HG03469 (cell line): ENCODE measurements at regions not wholly inside any gene's neighbourhood (a gene's known extent, or its start where the extent isn't known, plus 50 kb on each side); places are given as distances from the start of the nearest gene placed in this dataset.

Experiments used
- ATAC-seq: cut with Tn5 transposase; IDR thresholded peaks from one replicate; pipeline ENCODE4 v1.9.1; 2021; ENCODE audit warnings: mild to moderate bottlenecking, moderate library complexity, moderate number of reproducible peaks; ENCODE audit not compliant: unreplicated experiment

- ATAC-seq = no peak
Observed at GRCh38 chr5:67494186-67494855, 297.7 kb upstream of the CD180 start.

DNA sequence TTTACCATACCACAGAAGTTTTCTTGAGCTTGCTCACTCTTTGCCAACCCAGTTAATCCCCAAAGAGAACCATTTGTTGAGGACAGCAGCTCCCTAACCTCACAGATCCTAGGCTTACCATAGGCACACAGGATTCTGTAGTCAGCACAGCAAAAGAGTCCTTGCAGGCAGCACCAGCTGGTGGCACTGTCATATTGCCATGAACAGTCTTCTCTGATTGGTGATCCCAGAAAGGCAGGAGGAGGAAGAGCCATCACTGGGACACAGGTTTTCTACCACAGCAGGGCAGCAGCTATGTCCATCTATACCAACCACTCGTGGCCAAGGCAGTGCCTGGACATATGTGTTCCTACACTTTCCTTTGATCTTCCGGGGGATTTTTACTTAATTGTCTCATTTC is 297.1 kb upstream of the CD180 start:
- ATAC-seq = no peak

DNA sequence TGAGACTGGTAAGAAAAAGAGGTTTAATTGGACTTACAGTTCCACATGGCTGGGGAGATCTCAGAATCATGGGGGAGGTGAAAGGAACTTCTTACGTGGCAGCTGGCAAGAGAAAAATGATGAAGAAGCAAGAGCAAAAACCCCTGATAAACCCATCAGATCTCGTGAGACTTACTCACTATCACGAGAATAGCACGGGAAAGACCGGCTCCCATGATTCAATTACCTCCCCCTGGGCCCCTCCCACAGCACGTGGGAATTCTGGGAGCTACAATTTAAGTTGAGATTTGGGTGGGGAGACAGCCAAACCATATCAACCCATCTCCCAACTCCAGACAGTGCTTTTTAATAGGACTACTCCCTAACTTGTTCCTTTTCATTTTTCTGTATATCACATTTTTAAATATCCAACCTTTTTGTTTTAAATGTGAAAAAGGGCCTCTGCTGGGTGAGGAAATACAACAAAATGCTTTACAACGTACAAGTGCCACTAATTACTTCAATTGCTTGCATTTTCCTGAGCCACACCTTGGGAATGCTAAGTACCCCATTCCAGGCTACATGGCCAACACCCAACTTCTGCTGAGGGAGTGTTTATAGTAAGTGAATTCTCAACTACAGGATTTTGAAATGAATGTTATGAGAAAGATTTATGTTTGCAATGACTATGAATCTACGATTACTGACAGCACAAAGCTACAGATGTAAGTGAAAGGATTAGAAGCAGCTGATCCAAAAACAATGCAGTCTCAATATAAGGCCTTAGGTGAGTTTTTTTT is 294.1 kb upstream of the CD180 start:
- ATAC-seq = no peak

GRCh38 chr5:67488885-67489284 is 292.3 kb upstream of the CD180 start:
- ATAC-seq = no peak

GRCh38 chr5:67487862-67488261 is 291.3 kb upstream of the CD180 start:
- ATAC-seq = no peak

GRCh38 chr5:67483453-67484030 is 286.9 kb upstream of the CD180 start:
- no peak for ATAC-seq

- ATAC-seq = no peak
Observed at GRCh38 chr5:67481362-67481761, 284.8 kb upstream of the CD180 start.

DNA sequence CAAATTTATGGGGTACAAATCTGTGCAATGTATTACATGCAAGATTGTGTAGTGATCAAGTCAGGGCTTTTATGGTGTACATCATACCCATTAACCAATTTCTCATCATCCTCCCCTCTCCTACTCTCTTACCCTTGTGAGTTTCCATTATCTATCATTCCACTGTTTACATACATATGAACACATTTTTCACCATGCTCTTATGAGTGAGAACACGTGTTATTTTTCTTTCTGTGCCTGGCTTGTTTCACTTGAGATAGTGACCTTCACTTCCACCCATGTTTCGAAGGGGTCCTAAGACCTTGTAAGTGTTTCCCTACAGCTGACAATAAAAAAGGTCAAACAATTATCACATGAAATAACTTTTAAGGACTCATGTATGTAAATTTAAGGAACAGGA is 281.7 kb upstream of the CD180 start:
- no peak for ATAC-seq

DNA sequence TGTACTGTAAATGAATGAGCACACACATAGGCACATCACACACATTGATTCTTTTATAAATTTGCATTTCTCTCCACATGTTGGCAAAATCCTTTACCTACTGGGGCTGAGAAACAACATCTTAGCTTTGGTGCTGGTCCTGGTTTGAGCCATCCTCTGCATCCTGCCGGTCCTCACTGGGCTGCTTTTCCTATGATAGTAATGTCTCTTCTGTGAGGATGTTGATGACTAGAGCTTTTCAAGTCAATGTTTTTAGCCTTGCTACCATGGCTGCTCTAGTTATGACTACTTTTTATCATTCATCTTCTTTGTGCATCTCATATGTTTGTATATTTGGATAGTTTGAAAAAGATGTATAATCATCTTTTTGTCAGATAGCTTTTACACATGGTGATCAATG is 280.4 kb upstream of the CD180 start:
- no peak for ATAC-seq

DNA sequence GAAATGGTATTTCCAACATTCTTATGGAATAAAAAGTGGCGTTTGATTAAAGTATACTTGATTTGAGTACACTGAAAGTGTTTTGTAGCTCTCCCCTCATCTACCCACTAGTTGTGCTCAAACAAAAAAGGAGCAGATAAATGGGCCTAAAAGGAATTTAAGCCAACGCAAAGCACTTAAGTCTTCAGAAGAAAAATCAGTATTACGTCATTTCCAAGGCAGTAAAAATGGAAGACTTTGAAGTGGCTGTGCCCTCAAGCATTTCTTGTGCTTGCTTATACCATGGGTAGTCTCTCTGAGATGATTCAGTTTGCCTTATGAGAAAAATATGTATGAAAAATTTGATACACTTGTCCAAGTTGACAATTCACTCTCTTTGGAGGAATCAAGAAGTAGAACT is 279.9 kb upstream of the CD180 start:
- ATAC-seq = no peak

GRCh38 chr5:67475489-67475888 is 278.9 kb upstream of the CD180 start:
- ATAC-seq = no peak

- no peak for ATAC-seq
Observed at GRCh38 chr5:67474597-67475238, 278.1 kb upstream of the CD180 start.

- ATAC-seq = no peak
Observed at GRCh38 chr5:67467110-67467509, 270.5 kb upstream of the CD180 start.

GRCh38 chr5:67465537-67466207 is 269.1 kb upstream of the CD180 start:
- no peak for ATAC-seq

DNA sequence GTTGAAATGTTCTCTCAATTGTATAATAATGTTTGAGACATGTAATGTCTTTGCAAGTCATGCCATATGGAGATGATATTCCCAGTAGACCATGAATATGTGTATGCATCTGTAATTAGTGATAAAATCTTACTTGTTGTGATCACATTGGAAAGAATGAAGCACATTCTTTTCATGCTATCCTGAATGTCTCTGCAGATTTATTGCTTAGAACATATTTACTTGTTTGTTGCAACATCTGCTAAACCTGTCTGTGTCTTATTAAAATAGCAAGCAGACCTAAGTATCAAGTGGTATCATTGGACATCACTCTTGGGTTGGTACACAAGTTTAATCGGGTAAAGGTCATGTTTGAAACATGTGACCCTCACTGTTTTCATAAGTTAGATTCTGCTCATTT is 265.5 kb upstream of the CD180 start:
- no peak for ATAC-seq

DNA sequence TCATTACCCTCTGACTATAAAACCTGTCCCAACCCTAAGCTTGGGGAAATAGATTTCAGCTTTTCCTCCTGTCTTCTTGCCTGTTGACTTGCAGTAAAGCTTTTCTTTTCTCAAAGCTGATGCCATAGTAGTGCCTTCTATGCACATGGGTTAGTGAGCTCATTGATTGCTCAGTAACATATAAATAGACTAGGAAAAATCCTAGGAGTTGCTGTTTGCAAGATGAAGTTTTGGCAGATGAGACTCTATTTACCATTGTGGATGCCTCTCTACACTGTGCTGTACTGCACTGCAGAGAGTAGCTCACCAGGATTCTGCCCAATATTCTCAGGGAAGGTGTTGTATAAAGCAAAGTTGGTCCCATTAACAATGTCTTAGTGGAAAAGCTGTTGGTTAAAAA is 262.7 kb upstream of the CD180 start:
- no peak for ATAC-seq

- ATAC-seq = no peak
Observed at GRCh38 chr5:67455970-67456369, 259.4 kb upstream of the CD180 start.

DNA sequence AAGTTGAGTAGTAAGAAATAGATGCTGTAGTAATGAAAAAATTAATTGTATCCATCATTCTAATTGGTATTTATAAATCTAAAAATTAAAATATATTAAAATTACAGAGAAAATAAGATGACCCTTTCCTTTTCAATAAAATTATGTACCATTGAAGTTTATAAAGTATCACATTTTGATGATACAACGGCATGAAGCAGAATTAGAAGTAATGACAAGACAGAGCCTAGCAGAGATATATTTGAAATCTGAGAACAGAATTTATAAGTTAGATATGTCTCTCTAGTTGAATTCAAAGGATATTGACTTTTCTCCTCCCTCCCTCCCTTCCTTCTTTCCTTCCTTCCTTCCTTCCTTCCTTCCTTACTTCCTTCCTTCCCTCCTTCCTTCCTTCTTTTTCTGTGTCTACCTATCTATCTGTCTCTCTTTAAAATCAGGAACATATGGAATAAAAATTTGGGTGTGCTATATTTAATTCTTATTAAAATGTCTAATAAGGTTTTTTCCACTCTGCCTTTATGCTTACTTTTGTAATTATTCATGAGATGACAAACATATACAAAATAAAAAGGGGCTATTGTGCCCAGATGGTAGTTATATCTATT is 258.5 kb upstream of the CD180 start:
- ATAC-seq = no peak

GRCh38 chr5:67453111-67453905 is 256.7 kb upstream of the CD180 start:
- no peak for ATAC-seq
